GM23248 (cell line): ENCODE measurements at regions not wholly inside any gene's neighbourhood (a gene's known extent, or its start where the extent isn't known, plus 50 kb on each side); places are given as distances from the start of the nearest gene placed in this dataset.

Experiments used
- EZH2 ChIP-seq: fragments of 200-600 bp; sonication (generic); IDR thresholded peaks from 2 replicates; pipeline ENCODE4 v1.6.1; 2018; ENCODE audit warnings: antibody characterized with exemption, mild to moderate bottlenecking; ENCODE audit not compliant: insufficient read depth, poor library complexity, severe bottlenecking
- EZH2phosphoT487 ChIP-seq: fragments of 200-600 bp; sonication (generic); IDR thresholded peaks from 2 replicates; pipeline ENCODE4 v1.6.1; 2018; ENCODE audit warnings: antibody characterized with exemption, moderate library complexity, mild to moderate bottlenecking, low read depth; ENCODE audit not compliant: insufficient read depth

DNA sequence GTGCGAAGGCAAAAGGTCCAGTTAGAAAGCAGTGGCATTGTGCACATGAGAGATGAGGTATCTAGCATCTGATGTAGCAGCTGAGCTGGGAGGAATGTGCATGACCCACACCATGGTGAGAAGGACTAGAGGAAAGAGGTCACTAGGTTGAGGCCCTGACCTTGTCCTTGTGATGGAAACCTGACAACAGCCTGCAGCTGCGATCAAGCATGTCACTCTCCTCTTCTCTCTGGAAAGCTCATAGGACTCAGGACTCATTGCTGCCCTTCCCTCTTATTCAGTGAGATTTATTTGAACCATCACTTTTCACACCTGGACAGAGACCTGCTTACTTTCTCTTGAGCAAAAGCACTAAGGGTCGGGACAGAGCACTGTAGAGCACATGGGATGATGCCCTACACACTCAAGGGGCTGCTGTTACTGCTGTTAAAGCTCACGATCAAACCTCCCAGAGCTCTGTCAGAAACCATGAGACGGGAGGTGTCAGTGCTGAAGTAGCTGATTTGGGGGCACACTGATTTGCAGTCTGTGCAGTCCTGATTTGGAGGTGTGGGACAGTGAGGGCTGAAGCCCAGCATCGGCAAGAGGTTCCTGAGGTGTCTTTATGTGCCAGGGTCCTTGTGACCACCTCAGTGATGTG, 104.3 kb downstream of the VPREB1 start:
- TF ChIP-seq EZH2phosphoT487 (no peak), EZH2 (no peak)
